Aorta (tissue), 5 donors: ENCODE measurements at regions not wholly inside any gene's neighbourhood (a gene's known extent, or its start where the extent isn't known, plus 50 kb on each side); places are given as distances from the start of the nearest gene placed in this dataset.

ENCODE experiments used
- ATAC-seq: fragments of 200-7000 bp; cut with Tn5 transposase; one replicate; pipeline ENCODE4 v1.9.1; 2022; ENCODE audit warnings: moderate library complexity; ENCODE audit not compliant: low FRiP score
- DNase-seq, 2 donors: peaks; one replicate each; pipeline ENCODE4 v3.0.0-alpha.2; 2020
- H3K27ac ChIP-seq, 2 donors: one replicate each; pipeline ENCODE4 v1.5.1; 2013; ENCODE audit warnings: low read length in 2 of 2, mild to moderate bottlenecking in 2 of 2, moderate library complexity in 2 of 2, control low read depth in 1 of 2, inconsistent platforms in 1 of 2, low read depth in 1 of 2
- H3K27me3 ChIP-seq, 2 donors: one replicate each; pipeline ENCODE4 v1.6.1; 2013; ENCODE audit warnings: control low read depth in 1 of 2, low read length in 1 of 2, mild to moderate bottlenecking in 1 of 2, moderate library complexity in 1 of 2; ENCODE audit not compliant: insufficient read depth in 2 of 2, control insufficient read depth in 1 of 2
- H3K36me3 ChIP-seq, 2 donors: one replicate each; pipeline ENCODE4 v1.6.1; 2013; ENCODE audit warnings: control low read depth in 1 of 2, low read length in 1 of 2, mild to moderate bottlenecking in 1 of 2; ENCODE audit not compliant: insufficient read depth in 2 of 2, control insufficient read depth in 1 of 2
- H3K4me1 ChIP-seq, 2 donors: one replicate each; pipeline ENCODE4 v1.6.1; 2013; ENCODE audit warnings: low read length in 2 of 2, control low read depth in 1 of 2, mild to moderate bottlenecking in 1 of 2, moderate library complexity in 1 of 2; ENCODE audit not compliant: insufficient read depth in 2 of 2, control insufficient read depth in 1 of 2
- H3K4me3 ChIP-seq, 2 donors: one replicate each; pipeline ENCODE4 v1.5.1; 2013; ENCODE audit warnings: low read length in 2 of 2, control low read depth in 1 of 2, mild to moderate bottlenecking in 1 of 2
- H3K9me3 ChIP-seq: one replicate; pipeline ENCODE4 v1.6.1; 2013; ENCODE audit warnings: mild to moderate bottlenecking, low read length; ENCODE audit not compliant: control insufficient read depth
- WGBS, 2 donors: extraction: QIAGEN DNeasy Blood & Tissue Kit; methylation state at CpG; one replicate each; pipeline ENCODE4 v1.1.7; 2013; 5-methylcytosine and 5-hydroxymethylcytosine counted together
- intact Hi-C, 2 donors: fragments of 100-400 bp; cut with DNase I; formaldehyde crosslinking; loops; one replicate each; pipeline versions ENCODE4 v1.14.2 to v1.15.0; 2022
- donor health status: healthy with polysubstance abuse.
- donor health status: Bipolar disorder and iron deficiency.
- donor health status: DM: no; HTN: no; CAD: no.
- donor health status: DM: no; HTN: no; CAD: no.
- donor health status: DM: yes; HTN: yes; CAD: no.

DNA sequence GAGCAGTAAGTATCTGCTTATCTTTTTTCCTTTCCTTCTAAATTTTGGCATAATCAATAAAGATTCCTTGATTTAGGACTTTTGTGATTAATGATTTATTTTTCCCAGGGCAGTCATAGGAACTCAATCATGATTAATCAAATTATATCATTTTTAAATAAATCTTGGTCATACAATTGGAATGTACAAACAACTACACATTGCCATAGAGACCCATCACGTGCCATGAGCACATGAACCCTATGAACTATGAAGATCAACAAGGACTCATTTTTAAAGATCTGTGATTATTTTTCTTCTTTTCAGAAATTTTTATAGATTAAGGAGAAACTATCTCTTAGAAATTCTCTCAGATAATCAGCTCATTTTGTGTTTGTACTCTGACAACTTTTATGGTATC, 622.4 kb downstream of the BCKDHB start:
- intact Hi-C loops, result no loop called here
- Histone ChIP-seq H3K36me3 (no peaks in the 10 kb centered on the region), H3K27ac (no peak overlapping the region), H3K27me3 (no peaks in the 10 kb centered on the region), H3K4me3 (no peak overlapping the region), H3K4me1 (no peaks in the 10 kb centered on the region), H3K9me3 (no peaks in the 10 kb centered on the region)
- WGBS, 2 donors, result 54 to 67% methylated on average over 1 of the region's 1 CpG
- ATAC-seq (no peak), DNase-seq (no peak)

DNA sequence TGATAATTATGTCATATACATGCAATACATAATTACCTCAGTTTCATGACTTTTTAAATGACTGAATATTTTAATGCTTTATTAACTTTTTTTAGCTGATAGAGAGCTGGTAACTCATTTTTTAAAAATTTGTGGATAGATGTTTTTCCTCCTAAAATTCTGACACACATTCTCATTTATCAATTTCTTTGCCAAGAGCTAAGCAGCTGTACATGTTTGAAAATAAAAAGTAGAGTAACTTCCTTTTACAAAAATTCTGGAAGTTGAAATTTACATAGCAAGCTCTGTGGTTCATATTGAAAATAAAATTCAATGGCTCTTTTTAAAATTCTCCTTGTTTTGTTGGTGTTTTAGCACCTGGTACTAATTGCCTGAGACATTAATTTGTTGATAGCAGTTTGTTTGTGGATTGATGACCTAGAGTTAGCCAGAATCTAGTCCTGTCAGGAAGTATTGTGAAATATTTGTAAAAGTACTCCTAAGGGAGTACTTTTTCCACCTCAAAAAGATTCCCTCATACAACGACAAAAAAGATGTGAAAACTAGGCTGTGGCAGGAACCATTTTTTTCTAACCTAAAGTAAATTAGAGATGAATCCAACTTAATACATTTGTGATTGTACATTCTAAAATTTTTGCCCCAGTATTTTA, 621.8 kb downstream of the BCKDHB start:
- intact Hi-C loops, result no loop called here
- DNase-seq (no peak), ATAC-seq (no peak)
- Histone ChIP-seq H3K27me3 (no peaks in the 10 kb centered on the region), H3K9me3 (no peaks in the 10 kb centered on the region), H3K36me3 (no peaks in the 10 kb centered on the region), H3K27ac (no peak overlapping the region), H3K4me3 (no peak overlapping the region), H3K4me1 (no peaks in the 10 kb centered on the region)
- 0 to 17% methylated on average over 1 of the region's 1 CpG for WGBS, 2 donors

DNA sequence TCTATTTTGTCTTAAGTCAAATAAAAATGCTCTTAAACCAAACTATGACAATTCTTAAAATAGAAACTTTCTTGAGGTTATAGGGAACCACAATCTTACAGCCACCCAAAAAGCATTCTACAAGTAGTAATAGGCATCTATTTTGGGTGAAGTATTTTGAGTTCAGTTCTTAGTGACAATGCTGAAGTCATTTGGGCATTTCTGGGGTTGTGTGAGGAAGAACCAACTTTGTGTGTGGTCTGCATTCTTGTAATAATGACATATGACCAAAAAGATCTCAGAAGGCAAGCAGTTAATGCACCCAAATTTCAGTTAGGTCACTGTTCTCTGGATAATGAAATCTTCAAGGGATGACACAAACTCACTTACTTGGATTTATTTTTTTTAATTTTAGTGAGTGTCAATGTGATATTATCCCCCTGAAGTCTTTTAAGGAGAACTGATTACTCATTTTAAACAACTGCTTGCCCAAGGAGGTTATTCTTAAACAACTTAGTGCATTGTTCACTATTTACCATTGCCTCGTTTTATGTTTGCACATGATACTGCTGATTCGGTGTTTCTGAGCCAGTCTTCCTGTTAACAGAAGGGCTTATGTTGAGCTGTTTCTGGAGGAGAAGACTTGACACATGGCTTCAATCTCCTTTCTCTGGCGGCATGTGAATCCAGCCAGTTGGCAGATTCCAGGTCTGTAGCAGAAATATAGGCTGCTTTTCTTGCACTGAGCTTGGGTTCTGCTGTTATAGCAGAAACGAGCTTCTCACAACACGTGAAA, 618.9 kb downstream of the BCKDHB start:
- H3K9me3 ChIP-seq, result peaks cover under 1% of the 10 kb centered on the region
- H3K27me3 ChIP-seq, result no peaks in the 10 kb centered on the region
- WGBS, 2 donors, result 62 to 67% methylated on average over 5 of the region's 5 CpGs
- no peaks in the 10 kb centered on the region for H3K36me3 ChIP-seq
- H3K27ac ChIP-seq, result no peak overlapping the region
- ATAC-seq, result no peak
- H3K4me1 ChIP-seq, result no peaks in the 10 kb centered on the region
- intact Hi-C loops, result no loop called here
- no peak overlapping the region for H3K4me3 ChIP-seq
- DNase-seq, result no peak

DNA sequence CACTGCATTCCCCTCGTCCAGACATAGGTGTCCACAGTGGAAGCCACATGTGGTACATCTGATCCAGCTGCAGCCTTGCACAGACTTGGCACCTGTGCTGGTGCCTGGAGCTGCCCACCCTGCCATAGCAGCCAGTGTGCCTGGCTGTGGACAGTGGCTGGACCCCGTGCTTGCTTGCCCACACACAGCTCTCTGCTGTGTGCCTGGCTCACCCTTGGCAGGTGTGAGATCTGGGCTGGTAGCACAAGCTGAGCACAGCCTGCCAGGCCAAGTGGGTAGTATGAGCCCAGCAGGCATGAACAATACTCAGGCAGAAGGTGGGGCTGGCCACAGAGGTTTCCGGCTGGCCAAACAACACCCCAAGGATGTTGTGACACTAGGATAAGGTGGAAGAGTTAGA, 614.4 kb downstream of the BCKDHB start:
- H3K36me3 ChIP-seq, result no peaks in the 10 kb centered on the region
- no peak overlapping the region for H3K4me3 ChIP-seq
- WGBS, 2 donors, result 78 to 79% methylated on average over 3 of the region's 3 CpGs
- intact Hi-C loops, result no loop called here
- H3K9me3 ChIP-seq, result peaks cover 1% of the 10 kb centered on the region
- peak; percentile 26 for ATAC-seq
- H3K27ac ChIP-seq, result no peak overlapping the region
- DNase-seq, result no peak
- no peaks in the 10 kb centered on the region for H3K4me1 ChIP-seq
- no peaks in the 10 kb centered on the region for H3K27me3 ChIP-seq

DNA sequence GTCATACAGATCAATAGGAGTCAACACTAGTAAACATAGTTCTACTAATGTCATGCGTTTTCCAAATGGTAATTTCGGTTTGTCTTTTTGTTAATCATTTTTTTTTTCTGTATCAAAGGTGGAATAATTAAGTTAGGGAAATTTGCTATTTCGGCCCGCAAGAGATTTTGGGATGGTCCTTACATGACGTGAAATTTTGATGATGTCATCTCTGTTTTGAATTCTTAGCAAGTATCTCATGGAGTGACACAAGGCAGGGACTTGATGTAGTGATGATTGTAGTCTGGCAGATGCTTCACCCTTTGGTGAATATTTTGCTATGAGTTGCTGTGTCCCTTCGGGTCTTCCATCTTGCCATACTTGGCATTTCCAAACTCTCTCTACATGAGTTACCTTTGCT, 608.0 kb downstream of the BCKDHB start:
- intact Hi-C loops, result no loop called here
- 74 to 91% methylated on average over 6 of the region's 6 CpGs for WGBS, 2 donors
- H3K27ac ChIP-seq, result no peak overlapping the region
- H3K9me3 ChIP-seq, result no peaks in the 10 kb centered on the region
- H3K4me3 ChIP-seq, result no peak overlapping the region
- H3K4me1 ChIP-seq, result no peaks in the 10 kb centered on the region
- H3K27me3 ChIP-seq, result no peaks in the 10 kb centered on the region
- H3K36me3 ChIP-seq, result no peaks in the 10 kb centered on the region
- no peak for ATAC-seq
- no peak for DNase-seq

DNA sequence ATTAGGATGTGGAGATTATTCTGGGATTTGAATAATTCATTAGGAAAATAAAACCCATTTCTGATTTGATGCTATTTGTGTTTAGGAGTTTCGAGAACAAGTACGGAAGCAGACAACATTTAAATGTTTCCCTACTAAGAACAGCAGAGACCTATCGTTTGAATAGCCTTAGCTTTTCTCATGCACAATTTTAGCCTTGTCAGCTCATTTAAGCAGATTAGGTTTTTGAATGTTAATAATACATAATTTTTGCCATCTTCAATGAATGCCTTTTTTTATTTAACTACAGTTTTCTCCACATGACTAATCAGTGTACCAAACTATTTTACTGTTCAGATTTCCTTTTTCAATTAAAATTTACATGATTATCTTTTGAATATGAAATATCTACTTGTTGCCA, 592.0 kb downstream of the BCKDHB start:
- Histone ChIP-seq H3K27ac (no peak overlapping the region), H3K27me3 (no peaks in the 10 kb centered on the region), H3K4me1 (peaks cover 0 to 2% of the 10 kb centered on the region in 2 donors), H3K4me3 (no peak overlapping the region), H3K9me3 (no peaks in the 10 kb centered on the region), H3K36me3 (no peaks in the 10 kb centered on the region)
- DNase-seq (no peak), ATAC-seq (no peak)
- intact Hi-C loops, result no loop called here
- WGBS, 2 donors, result 97% methylated on average over 3 of the region's 3 CpGs

- H3K4me1 ChIP-seq, result peaks cover 0 to 2% of the 10 kb centered on the region in 2 donors
- no peak for ATAC-seq
- no peak overlapping the region for H3K27ac ChIP-seq
- no peaks in the 10 kb centered on the region for H3K9me3 ChIP-seq
- intact Hi-C loops, result no loop called here
- H3K36me3 ChIP-seq, result no peaks in the 10 kb centered on the region
- H3K27me3 ChIP-seq, result no peaks in the 10 kb centered on the region
- no peak overlapping the region for H3K4me3 ChIP-seq
- no peak for DNase-seq
Observed at GRCh38 chr6:80696268-80696667, 589.8 kb downstream of the BCKDHB start.

DNA sequence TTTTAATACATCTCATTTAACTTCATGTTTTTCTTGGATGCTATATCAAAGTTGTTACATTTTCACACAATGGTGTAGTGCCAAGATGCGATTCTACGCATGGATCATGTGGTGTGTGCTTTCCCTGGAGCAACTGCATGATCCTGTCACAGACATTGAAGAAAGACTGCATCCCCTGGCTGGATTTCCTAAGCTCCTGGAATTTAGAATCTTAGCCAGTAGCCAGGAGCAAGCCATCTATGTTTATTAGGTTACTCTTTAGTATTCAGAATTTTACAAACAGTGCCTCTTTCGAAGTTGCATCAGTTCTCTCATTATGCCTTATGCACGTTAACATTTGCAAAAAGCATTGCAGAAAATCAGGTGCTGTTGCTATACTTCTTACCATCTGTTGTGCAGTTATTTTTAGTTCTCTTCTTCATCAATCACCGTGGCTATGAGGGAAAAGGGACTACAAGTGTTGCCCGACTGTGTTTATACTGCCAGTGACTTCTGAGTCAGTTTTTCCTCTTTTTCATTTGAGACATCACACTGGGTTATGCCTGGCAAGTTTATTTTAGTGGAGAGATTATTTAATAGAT, 584.2 kb downstream of the BCKDHB start:
- intact Hi-C loops, result no loop called here
- Histone ChIP-seq H3K9me3 (no peaks in the 10 kb centered on the region), H3K4me3 (no peak overlapping the region), H3K27me3 (no peaks in the 10 kb centered on the region), H3K4me1 (no peaks in the 10 kb centered on the region), H3K36me3 (no peaks in the 10 kb centered on the region), H3K27ac (no peak overlapping the region)
- ATAC-seq (no peak), DNase-seq (no peak)
- 17 to 22% methylated on average over 6 of the region's 6 CpGs for WGBS, 2 donors
